ENCODE measurements at regions not wholly inside any gene's neighbourhood (a gene's known extent, or its start where the extent isn't known, plus 50 kb on each side); places are given as distances from the start of the nearest gene placed in this dataset.

- DNase-seq (ENCODE audit: low spot score in 2 of 2), result no peak
- no peak overlapping the region for H3K27ac ChIP-seq
- intact Hi-C loops (cut with DNase I; ENCODE audit: low total_unique reads), result no loop called here
- H3K36me3 ChIP-seq, result no peaks in the 10 kb centered on the region
- no peaks in the 10 kb centered on the region for H3K4me1 ChIP-seq
- TF ChIP-seq CTCF (IDR thresholded peaks at IDR 0.05) (no peak), POLR2A (IDR thresholded peaks at IDR 0.05) (no peak), POLR2AphosphoS5 (IDR thresholded peaks at IDR 0.05) (no peak)
- peaks cover 0 to 13% of the 10 kb centered on the region in 2 donors for H3K27me3 ChIP-seq
- no peaks in the 10 kb centered on the region for H3K9me3 ChIP-seq
- H3K4me3 ChIP-seq, result no peak overlapping the region
Observed at GRCh38 chr3:14274999-14275961, 96.7 kb downstream of the LSM3 start.

DNA sequence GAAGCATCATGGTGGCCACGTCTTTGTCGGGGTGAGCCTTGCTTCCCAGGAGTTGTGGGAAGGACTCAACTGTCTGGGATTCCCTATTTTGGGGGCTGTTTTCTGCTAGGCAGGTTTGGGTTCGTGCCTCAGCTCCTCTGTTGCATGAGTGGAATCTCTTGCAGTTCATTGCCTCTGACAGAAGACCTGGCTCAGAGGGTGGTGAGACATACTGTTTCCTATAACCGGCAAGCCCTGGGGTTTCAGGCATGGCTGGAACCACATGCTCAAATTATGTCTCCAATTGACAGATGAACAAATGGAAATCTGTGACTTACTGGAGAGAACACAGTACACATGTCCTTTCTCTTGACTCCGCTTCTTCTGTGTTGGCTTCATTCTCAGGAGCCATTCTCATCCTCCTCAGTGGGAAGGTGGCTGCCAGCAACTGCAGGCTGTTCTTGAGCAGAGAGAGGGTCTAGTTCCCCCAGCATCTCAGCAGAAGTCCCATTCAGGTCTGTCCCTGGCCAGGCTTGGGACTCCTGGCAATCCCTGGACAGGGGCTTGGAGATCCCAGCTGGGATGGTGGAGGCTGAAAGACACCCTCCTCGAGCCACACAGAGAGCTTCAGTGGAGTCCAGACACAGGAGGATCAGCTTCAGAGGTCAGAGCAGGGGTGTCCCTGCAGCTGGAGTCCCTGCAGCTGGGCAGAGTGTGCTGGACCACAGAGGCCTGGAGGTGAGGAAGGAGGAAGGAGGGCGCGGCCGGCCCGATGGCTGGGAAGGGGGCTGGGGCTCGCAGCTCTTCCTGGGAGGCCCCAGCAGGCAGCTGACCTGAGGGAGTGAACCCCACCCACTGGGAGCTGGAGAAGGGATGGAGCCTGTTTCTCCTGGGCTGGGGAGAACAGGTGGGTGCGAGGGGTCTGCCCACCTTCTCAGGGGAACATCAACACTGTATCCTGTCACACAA, 97.6 kb downstream of the LSM3 start:
- peaks cover 0 to 13% of the 10 kb centered on the region in 2 donors for H3K27me3 ChIP-seq
- no peaks in the 10 kb centered on the region for H3K36me3 ChIP-seq
- intact Hi-C loops (cut with DNase I; ENCODE audit: low total_unique reads), result no loop called here
- H3K9me3 ChIP-seq, result no peaks in the 10 kb centered on the region
- no peak overlapping the region for H3K4me3 ChIP-seq
- TF ChIP-seq POLR2A (IDR thresholded peaks at IDR 0.05), result no peak
- no peak for DNase-seq (ENCODE audit: low spot score in 2 of 2)
- H3K4me1 ChIP-seq, result no peaks in the 10 kb centered on the region
- no peak overlapping the region for H3K27ac ChIP-seq

DNA sequence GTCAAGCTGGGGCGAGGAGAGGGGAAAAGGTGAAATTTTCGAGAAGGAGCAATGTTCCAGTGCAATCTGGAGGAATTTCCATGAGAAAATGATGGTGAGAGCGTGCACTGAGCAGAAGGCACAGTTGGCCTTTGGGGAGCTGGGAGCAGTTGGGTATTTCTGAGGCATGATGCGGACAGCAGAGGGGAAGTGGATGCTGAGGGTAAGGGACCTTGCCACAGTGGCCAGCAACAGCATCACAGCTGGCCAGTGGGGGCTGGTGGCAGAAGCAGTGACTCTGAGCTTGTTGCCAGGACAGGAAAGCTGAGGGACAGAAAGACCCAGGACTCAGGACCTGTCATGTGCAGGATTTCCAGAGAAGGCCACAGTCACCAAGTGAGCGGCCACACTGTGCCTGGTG, 98.9 kb downstream of the LSM3 start:
- Histone ChIP-seq H3K27me3 (peaks cover 0 to 13% of the 10 kb centered on the region in 2 donors), H3K4me1 (no peaks in the 10 kb centered on the region), H3K4me3 (no peak overlapping the region), H3K27ac (no peak overlapping the region), H3K9me3 (no peaks in the 10 kb centered on the region), H3K36me3 (no peaks in the 10 kb centered on the region)
- DNase-seq (ENCODE audit: low spot score in 2 of 2), result no peak
- intact Hi-C loops (cut with DNase I; ENCODE audit: low total_unique reads), result no loop called here
- TF ChIP-seq POLR2A (IDR thresholded peaks at IDR 0.05), result no peak
- no peak for TF ChIP-seq POLR2AphosphoS5 (IDR thresholded peaks at IDR 0.05)
- TF ChIP-seq CTCF (IDR thresholded peaks at IDR 0.05), result no peak

- no peak for DNase-seq (ENCODE audit: low spot score in 2 of 2)
- Histone ChIP-seq H3K27me3 (peaks cover 0 to 13% of the 10 kb centered on the region in 2 donors), H3K4me3 (no peak overlapping the region), H3K9me3 (no peaks in the 10 kb centered on the region), H3K27ac (no peak overlapping the region), H3K4me1 (no peaks in the 10 kb centered on the region), H3K36me3 (no peaks in the 10 kb centered on the region)
- intact Hi-C loops (cut with DNase I; ENCODE audit: low total_unique reads), result no loop called here
- TF ChIP-seq CTCF (IDR thresholded peaks at IDR 0.05) (no peak), POLR2A (IDR thresholded peaks at IDR 0.05) (no peak), POLR2AphosphoS5 (IDR thresholded peaks at IDR 0.05) (no peak)
Observed at GRCh38 chr3:14278265-14278798, 99.7 kb downstream of the LSM3 start.

- no peaks in the 10 kb centered on the region for H3K9me3 ChIP-seq
- no peak for DNase-seq (ENCODE audit: low spot score in 2 of 2)
- peaks cover 0 to 13% of the 10 kb centered on the region in 2 donors for H3K27me3 ChIP-seq
- no peaks in the 10 kb centered on the region for H3K36me3 ChIP-seq
- TF ChIP-seq CTCF (IDR thresholded peaks at IDR 0.05), result no peak
- no peak for TF ChIP-seq POLR2A (IDR thresholded peaks at IDR 0.05)
- no peak for TF ChIP-seq POLR2AphosphoS5 (IDR thresholded peaks at IDR 0.05)
- intact Hi-C loops (cut with DNase I; ENCODE audit: low total_unique reads), result no loop called here
- no peak overlapping the region for H3K4me3 ChIP-seq
- no peaks in the 10 kb centered on the region for H3K4me1 ChIP-seq
- H3K27ac ChIP-seq, result no peak overlapping the region
Observed at GRCh38 chr3:14278799-14279625, 100.4 kb downstream of the LSM3 start.

Data from breast epithelium (tissue), 4 donors.